HCT116 (cell line): ENCODE measurements at regions not wholly inside any gene's neighbourhood (a gene's known extent, or its start where the extent isn't known, plus 50 kb on each side); places are given as distances from the start of the nearest gene placed in this dataset.

Experiments
- CEBPB ChIP-seq: IDR thresholded peaks from 2 replicates; pipeline ENCODE4 v1.6.1; 2012; ENCODE audit warnings: low read depth
- CTCF ChIP-seq, 3 experiments: fragments of 200-600 bp in 1 of 3; sonication (generic) in 1 of 3; IDR thresholded peaks in 2 of 3; conservative IDR thresholded peaks in 1 of 3; 2 replicates each; pipeline ENCODE4 v1.5.1; 2012 to 2017; ENCODE audit warnings: low read depth in 2 of 3, low read length in 2 of 3, antibody characterized with exemption in 1 of 3, borderline replicate concordance in 1 of 3, control low read depth in 1 of 3, mild to moderate bottlenecking in 1 of 3, mixed read lengths in 1 of 3, mixed run types in 1 of 3, moderate library complexity in 1 of 3; ENCODE audit not compliant: insufficient read depth in 1 of 3
- EZH2 ChIP-seq: fragments of 200-600 bp; sonication (generic); IDR thresholded peaks from 2 replicates; pipeline ENCODE4 v1.6.1; 2017; ENCODE audit warnings: antibody characterized with exemption, mixed run types
- RAD21 ChIP-seq: IDR thresholded peaks from 2 replicates; pipeline ENCODE4 v1.6.1; 2012; ENCODE audit warnings: low read depth, mild to moderate bottlenecking
- ZNF274 ChIP-seq: fragments of 200-500 bp; sonication (Bioruptor generic); IDR thresholded peaks from 2 replicates; pipeline ENCODE4 v1.6.1; 2014; ENCODE audit warnings: mild to moderate bottlenecking, low read depth, low read length, inconsistent platforms

- TF ChIP-seq CTCF (IDR thresholded peaks at IDR 0.05 in 2 of 3, conservative IDR thresholded peaks at IDR 0.05 in 1 of 3; ENCODE audit: borderline replicate concordance in 1 of 3, insufficient read depth in 1 of 3, low read depth in 2 of 3, low read length in 2 of 3) (no peak), RAD21 (no peak), ZNF274 (no peak), EZH2 (no peak), CEBPB (no peak)
These were observed 704.8 kb upstream of the CBLB start for GRCh38 chr3:106573605-106574004.
